IPS-NIHi7 (cell line): ENCODE measurements at regions not wholly inside any gene's neighbourhood (a gene's known extent, or its start where the extent isn't known, plus 50 kb on each side); places are given as distances from the start of the nearest gene placed in this dataset.
A peak's percentile ranks its signal among the peaks of the same experiment; 100 is the strongest.
"Not testable (repeated sequence)": the region's sequence is repeated elsewhere in the genome, so short reads cannot be mapped to it uniquely, and the experiment has no call there.

Source experiments
- DNase-seq: peaks from one replicate; pipeline ENCODE4 v3.0.0; 2012; ENCODE audit warnings: mixed read lengths; ENCODE audit errors: extremely low spot score

- DNase-seq: no peak
Measured at GRCh38 chr7:93747019-93747418, 143.5 kb downstream of the TFPI2 start.

- DNase-seq: no peak
Measured at GRCh38 chr7:93739424-93739823, 151.1 kb downstream of the TFPI2 start.

- no peak for DNase-seq
Measured at GRCh38 chr7:93737953-93738352, 152.6 kb downstream of the TFPI2 start.

- no peak for DNase-seq
Measured at GRCh38 chr7:93736668-93737369, 153.7 kb downstream of the TFPI2 start.

- no peak for DNase-seq
Measured at GRCh38 chr7:93728292-93728691, 153.8 kb upstream of the CALCR start.

DNA sequence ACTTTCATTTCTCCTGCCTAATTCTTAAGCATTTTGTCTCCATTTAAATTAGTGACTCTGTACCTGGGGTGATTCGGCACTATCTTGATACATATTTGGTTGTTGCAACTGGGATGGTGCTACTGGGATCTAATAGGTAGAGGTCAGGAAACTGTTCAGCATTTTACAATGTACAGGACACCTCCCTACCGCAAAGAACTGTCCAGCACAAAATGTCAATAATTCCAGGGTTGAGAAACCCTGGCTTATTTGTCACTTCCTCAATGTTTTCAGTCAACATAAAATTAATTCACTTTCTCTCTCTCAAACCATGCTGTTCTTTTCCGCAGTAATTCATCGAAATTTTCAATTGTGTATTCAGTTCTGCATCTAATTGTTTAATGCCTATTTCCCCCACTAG is 151.4 kb upstream of the CALCR start:
- no peak for DNase-seq

DNA sequence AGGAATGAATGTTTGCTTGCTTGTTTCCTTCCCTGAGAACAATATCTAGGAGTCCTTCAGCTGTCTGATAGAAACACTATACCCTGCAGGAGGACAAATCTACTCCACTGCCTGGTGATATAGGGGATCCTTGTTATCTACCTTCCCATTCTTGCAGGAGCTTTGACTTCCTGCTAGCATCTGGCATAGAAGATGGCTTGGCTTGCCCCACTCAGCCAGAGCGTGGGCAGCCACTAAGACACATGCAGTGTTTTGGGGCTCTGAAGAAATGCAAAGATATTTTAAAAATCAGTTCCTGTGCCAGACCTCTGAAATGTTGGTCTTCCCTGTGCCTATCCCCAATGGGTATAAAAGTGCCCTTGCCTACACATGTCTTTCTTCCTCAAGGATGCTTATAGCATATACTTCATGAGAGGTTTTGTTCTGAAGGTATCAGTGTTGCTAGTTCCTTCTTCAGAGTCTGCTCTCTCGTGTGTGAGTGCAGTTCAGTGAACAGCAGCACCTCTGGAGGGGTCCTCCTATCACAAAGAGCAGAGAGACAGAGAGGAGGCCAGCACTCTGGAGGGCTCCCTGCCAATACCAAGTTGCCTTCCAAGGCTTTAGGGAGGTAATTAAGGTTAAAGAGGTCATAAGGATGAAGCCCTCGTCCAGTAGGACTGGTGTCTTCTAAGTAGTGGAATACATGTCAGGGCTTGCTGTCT is 149.1 kb upstream of the CALCR start:
- DNase-seq: peak; percentile 12

DNA sequence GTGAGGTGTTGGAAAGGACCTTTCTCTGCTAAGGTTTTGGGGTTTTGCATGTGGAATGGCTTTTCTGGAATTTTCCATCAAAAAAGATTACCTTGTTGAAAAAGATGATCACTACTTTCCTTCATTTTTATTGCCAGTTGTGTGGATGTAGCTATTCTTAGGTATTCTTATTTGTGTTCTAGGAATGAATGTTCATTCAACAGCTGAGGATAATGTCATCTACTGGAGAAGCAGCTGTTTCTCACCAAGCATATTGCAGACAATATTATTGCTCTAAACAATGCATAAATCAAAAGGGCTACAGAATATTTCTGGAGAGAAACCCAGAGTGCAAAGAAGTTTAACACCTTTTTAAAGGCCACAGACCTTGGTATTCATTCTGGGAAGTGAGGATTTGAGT is 145.6 kb upstream of the CALCR start:
- DNase-seq: no peak

DNA sequence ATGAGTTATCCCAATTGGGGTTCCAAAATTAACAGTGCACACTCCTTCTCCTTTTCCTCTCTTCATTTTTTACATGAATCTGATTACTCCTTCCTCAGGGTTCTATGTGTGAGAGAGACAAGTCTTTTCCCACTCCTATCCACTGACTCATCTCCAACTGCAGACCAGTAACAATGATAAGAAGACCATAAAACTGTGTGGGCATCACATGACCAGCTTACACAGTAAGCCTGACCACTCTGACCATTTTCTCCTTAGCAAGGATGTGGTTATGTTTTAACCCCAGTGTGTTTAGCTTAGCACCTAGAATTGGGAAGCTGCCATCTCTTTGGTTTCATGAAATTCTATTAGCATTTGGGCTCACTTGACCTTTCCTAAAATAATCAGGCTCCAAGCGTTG is 145.0 kb upstream of the CALCR start:
- DNase-seq: peak; percentile 8

DNA sequence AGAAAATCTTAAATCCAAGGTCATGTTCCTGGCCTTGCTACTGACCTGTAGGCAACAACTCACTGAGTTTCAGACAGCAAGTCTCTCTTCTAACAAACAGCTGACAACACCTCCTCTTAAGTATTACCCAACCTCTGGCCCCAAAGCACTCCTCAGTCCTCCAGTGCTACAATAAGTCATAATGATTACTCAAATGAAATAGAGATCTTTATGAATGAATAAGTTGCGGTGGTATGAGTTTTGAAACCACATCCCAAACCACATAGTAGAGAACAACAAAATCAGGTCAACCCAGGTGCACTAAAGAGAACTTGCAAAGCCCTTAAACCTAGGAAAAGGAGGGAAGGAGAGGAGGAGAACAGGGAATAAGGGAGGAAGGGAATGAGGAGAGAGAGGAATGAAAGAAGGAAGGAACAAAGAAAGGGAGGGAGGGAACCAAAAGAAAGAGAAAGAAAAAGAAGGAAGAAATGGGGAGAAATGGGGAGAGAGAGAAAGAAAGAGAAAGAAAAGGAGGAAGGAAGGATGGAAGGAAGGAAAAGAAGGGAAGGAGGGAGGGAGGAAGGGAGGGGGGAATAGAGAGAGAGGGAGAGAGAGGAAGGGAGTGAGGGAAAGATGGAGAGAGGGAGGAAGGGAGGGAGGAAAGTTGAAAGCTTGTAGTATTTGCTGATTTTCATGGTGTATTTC is 142.8 kb upstream of the CALCR start:
- no peak for DNase-seq

DNA sequence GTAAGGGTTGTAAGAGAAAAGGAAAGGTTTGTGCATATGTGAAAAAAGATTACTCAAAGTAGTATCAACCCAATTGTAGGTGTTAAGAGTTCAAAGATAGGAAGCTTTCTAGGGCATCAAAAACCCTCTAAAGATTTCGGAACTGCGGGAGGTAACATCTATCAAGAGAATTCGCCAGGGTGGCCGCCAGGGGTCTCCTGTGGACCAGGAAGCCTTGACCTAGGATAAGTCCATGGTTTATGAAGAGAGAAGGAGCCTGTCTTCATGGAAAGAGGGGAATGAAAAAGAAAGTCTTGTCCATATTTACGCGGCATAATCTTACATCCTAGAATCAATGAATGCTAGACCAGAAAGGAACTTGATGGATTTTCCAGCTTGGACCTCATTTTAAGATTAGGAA is 140.7 kb upstream of the CALCR start:
- peak; percentile 70 for DNase-seq

- no peak for DNase-seq
Measured at GRCh38 chr7:93711926-93712325, 137.4 kb upstream of the CALCR start.

DNA sequence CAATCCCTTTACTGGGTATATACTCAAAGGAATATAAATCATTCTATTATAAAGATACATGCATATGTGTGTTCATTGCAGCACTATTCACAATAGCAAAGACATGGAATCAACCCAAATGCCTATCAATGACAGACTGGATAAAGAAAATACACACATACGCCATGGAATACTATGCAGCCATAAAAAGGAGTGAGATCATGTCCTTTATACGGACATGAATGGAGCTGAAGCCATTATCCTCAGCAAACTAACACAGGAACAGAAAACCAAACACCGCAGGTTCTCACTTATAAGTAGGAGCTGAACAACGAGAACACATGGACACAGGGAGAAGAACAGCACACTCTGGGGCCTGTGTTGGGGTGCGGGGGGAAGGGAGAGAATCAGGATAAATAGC is 133.7 kb upstream of the CALCR start:
- DNase-seq: not testable (repeated sequence)

DNA sequence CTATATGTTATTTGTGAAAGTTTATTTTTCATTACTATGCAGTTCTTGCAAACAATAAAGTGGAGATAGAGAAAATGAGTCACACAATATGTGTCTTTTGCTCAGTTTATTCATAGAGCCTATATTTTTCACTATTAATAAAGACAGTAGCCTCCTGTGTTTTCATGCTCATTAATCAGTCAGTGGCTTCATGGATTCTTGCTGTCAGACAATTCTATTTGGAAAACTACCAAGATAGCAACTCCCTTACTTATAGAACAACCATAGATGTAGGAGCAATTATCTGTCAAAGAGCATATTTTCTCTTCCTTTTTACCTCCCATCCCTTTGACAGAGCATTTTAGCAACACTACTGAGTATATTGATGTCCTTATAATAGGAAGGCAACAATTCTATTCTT is 132.7 kb upstream of the CALCR start:
- DNase-seq: no peak

DNA sequence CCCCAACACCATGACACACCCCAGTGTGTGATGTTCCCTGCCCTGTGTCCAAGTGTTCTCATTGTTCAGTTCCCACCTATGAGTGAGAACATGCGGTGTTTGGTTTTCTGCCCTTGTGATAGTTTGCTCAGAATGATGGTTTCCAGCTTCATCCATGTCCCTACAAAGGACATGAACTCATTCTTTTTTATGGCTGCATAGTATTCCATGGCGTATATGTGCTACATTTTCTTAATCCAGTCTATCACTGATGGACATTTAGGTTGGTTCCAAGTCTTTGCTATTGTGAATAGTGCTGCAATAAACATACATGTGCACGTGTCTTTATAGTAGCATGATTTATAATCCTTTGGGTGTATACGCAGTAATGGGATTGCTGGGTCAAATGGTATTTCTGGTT is 131.6 kb upstream of the CALCR start:
- not testable (repeated sequence) for DNase-seq

DNA sequence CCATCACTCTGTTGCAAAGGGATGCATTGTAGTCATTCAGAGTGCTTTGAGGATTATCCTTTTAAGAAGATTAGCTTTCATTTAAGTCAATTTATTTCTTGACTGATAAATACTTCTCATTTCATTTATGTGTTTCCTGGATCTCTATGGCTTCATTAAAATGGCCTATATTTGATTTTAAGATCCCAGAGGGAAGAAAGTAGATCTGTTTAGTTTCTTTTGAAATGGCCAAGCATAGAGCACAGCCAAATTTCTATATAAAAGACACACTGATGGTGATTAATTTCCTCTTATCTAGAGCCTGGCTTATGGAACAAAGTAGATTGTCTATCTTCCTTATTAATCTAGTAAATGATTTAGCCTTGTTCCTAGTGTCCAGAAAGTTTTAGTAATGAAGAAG is 129.7 kb upstream of the CALCR start:
- DNase-seq: no peak

DNA sequence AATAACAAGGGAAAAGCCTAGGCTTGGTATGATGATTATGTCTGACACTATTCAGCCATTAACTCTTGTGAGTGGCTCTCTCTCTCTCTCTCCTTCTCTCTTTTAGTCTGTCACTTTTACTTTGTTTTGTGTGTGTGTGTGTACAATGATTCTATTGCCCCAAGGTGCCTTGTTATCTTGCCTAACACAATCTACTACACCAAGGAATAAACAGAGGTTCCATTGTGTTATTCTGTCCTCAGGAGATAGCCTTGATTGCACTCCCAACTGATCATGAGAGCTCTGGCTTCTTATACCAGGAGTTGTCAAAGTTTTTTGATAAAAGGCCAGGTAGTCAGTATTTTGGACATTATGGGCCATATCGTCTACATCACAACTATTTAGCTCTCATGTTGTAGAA is 123.4 kb upstream of the CALCR start:
- DNase-seq: no peak

- DNase-seq: no peak
Measured at GRCh38 chr7:93693796-93694195, 119.3 kb upstream of the CALCR start.

- no peak for DNase-seq
Measured at GRCh38 chr7:93690021-93690420, 115.5 kb upstream of the CALCR start.

GRCh38 chr7:93678185-93678584 is 103.7 kb upstream of the CALCR start:
- DNase-seq: no peak

DNA sequence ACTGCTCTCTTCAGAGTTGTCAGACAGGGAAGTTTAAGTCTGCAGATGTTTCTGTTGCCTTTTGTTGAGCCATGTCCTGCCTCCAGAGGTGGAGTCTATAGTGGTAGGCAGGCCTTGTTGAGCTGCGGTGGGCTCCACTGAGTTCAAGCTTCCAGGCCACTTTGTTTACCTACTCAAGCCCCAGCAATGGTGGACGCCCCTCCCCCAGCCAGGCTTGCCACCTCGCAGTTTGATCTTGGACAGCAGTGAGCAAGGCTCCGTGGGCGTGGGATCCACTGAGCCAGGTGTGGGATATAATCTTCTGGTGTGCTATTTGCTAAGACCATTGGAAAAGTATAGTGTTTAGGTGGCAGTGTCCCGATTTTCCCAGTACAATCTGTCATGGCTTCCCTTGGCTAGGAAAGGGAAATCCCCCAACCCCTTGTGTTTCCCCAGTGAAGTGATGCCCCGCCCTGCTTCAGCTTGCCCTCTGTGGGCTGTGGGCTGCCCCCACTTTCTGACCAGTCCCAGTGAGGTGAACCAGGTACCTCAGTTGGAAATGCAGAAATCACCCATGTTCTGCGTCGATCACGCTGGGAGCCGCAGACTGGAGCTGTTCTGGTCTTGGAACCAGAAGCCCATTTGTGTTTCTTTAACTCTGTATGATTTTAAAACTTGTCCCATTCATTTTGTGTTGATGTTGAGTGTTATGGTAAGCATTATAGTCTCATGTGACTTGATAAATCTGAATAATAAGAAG is 89.2 kb upstream of the CALCR start:
- DNase-seq: no peak

DNA sequence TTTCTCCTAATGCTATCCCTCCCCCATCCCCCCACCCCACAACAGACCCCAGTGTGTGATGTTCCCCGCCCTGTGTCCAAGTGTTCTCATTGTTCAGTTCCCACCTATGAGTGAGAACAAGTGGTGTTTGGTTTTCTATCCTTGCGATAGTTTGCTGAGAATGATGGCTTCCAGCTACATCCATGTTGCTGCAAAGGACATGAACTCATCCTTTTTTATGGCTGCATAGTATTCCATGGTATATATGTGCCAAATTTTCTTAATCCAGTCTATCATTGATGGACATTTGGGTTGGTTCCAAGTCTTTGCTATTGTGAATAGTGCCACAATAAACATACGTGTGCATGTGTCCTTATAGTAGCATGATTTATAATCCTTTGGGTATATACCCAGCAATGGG is 83.6 kb upstream of the CALCR start:
- DNase-seq: not testable (repeated sequence)
